GM23338 (cell line): ENCODE measurements at regions not wholly inside any gene's neighbourhood (a gene's known extent, or its start where the extent isn't known, plus 50 kb on each side); places are given as distances from the start of the nearest gene placed in this dataset.

Experiments used
- ATAC-seq: fragments of 200-7000 bp; cut with Tn5 transposase; 3 replicates; pipeline ENCODE4 v1.9.1; 2020
- DNase-seq: peaks from one replicate; pipeline ENCODE4 v3.0.0-alpha.2; 2015; ENCODE audit warnings: low spot score
- H2AFZ ChIP-seq: fragments of 200-600 bp; sonication (generic); 2 replicates; pipeline ENCODE4 v1.8.0; 2016; ENCODE audit warnings: antibody characterized with exemption, mild to moderate bottlenecking, moderate library complexity
- H3F3A ChIP-seq: fragments of 200-600 bp; sonication (generic); replicated peaks from 2 replicates; pipeline ENCODE4 v1.8.0; 2017; ENCODE audit warnings: antibody characterized with exemption, mixed run types, low read depth
- H3K27ac ChIP-seq: fragments of 200-600 bp; sonication (generic); 2 replicates; pipeline ENCODE4 v1.6.1; 2016; ENCODE audit warnings: low read depth
- H3K27me3 ChIP-seq: fragments of 200-600 bp; sonication (generic); 2 replicates; pipeline ENCODE4 v1.8.0; 2016; ENCODE audit warnings: mild to moderate bottlenecking, mixed run types, moderate library complexity; ENCODE audit not compliant: insufficient read depth
- H3K36me3 ChIP-seq: fragments of 200-600 bp; sonication (generic); 2 replicates; pipeline ENCODE4 v1.8.0; 2016; ENCODE audit warnings: mild to moderate bottlenecking; ENCODE audit not compliant: insufficient read depth
- H3K4me1 ChIP-seq: fragments of 200-600 bp; sonication (generic); 2 replicates; pipeline ENCODE4 v1.8.0; 2016; ENCODE audit warnings: mild to moderate bottlenecking, moderate library complexity; ENCODE audit not compliant: insufficient read depth
- H3K4me2 ChIP-seq: fragments of 200-600 bp; sonication (generic); 2 replicates; pipeline ENCODE4 v1.7.1; 2017; ENCODE audit warnings: mixed run types
- H3K4me3 ChIP-seq: fragments of 200-600 bp; sonication (generic); 2 replicates; pipeline ENCODE4 v1.6.1; 2016; ENCODE audit warnings: mixed run types
- H3K79me2 ChIP-seq: fragments of 200-600 bp; sonication (generic); replicated peaks from 2 replicates; pipeline ENCODE4 v1.8.0; 2017; ENCODE audit warnings: mild to moderate bottlenecking; ENCODE audit not compliant: insufficient read depth
- H3K9me2 ChIP-seq: fragments of 200-600 bp; sonication (generic); 2 replicates; pipeline ENCODE4 v1.8.0; 2017; ENCODE audit not compliant: insufficient read depth
- H4K20me1 ChIP-seq: fragments of 200-600 bp; sonication (generic); replicated peaks from 2 replicates; pipeline ENCODE4 v1.8.0; 2017; ENCODE audit warnings: mild to moderate bottlenecking; ENCODE audit not compliant: insufficient read depth
- H3K27ac Mint-ChIP-seq: 2 replicates; pipeline ENCODE4 v1.8.0; 2020; ENCODE audit warnings: inconsistent platforms, mild to moderate bottlenecking, moderate library complexity, mixed read lengths
- H3K27me3 Mint-ChIP-seq: 3 replicates; pipeline ENCODE4 v1.8.0; 2022; ENCODE audit warnings: low read depth, mild to moderate bottlenecking, moderate library complexity, mixed read lengths, inconsistent platforms; ENCODE audit not compliant: insufficient read depth, poor library complexity
- H3K36me3 Mint-ChIP-seq: 3 replicates; pipeline ENCODE4 v1.8.0; 2021; ENCODE audit warnings: low read depth, mild to moderate bottlenecking, inconsistent platforms, moderate library complexity, mixed read lengths
- H3K4me1 Mint-ChIP-seq: 3 replicates; pipeline ENCODE4 v1.8.0; 2020; ENCODE audit warnings: mild to moderate bottlenecking, inconsistent platforms, mixed read lengths
- H3K4me3 Mint-ChIP-seq: 3 replicates; pipeline ENCODE4 v1.8.0; 2021; ENCODE audit warnings: moderate library complexity, mild to moderate bottlenecking, inconsistent platforms, mixed read lengths
- H3K9me3 Mint-ChIP-seq: 3 replicates; pipeline ENCODE4 v1.8.0; 2020; ENCODE audit warnings: moderate library complexity, mild to moderate bottlenecking, inconsistent platforms, mixed read lengths
- CREB1 ChIP-seq: fragments of 250-450 bp; sonication (Bioruptor Pico); IDR thresholded peaks from 2 replicates; pipeline ENCODE4 v1.5.0; 2020; ENCODE audit warnings: low read depth, mild to moderate bottlenecking, moderate library complexity
- CTCF ChIP-seq, 2 experiments: fragments of 200-600 bp in 1 of 2; sonication (generic) in 1 of 2; conservative IDR thresholded peaks; 2 replicates each; pipeline versions ENCODE4 v1.5.1 to v1.6.1; 2016 to 2017; ENCODE audit warnings: antibody characterized with exemption in 2 of 2, low read depth in 2 of 2, mild to moderate bottlenecking in 2 of 2, moderate library complexity in 1 of 2
- EZH2 ChIP-seq: fragments of 200-600 bp; sonication (generic); IDR thresholded peaks from one replicate; pipeline ENCODE4 v1.8.0; 2017; ENCODE audit warnings: antibody characterized with exemption, mild to moderate bottlenecking, low read depth; ENCODE audit not compliant: unreplicated experiment
- JUNB ChIP-seq: IDR thresholded peaks from one replicate; pipeline ENCODE4 v1.6.1; 2016; ENCODE audit warnings: antibody characterized with exemption; ENCODE audit not compliant: unreplicated experiment
- POLR2AphosphoS5 ChIP-seq: IDR thresholded peaks from 2 replicates; pipeline ENCODE4 v1.6.1; 2016; ENCODE audit warnings: antibody characterized with exemption, low read depth
- REST ChIP-seq: IDR thresholded peaks from one replicate; pipeline ENCODE4 v1.6.1; 2018; ENCODE audit warnings: antibody characterized with exemption; ENCODE audit not compliant: unreplicated experiment
- STAT1 ChIP-seq: IDR thresholded peaks from one replicate; pipeline ENCODE4 v1.6.1; 2016; ENCODE audit warnings: antibody characterized with exemption; ENCODE audit not compliant: unreplicated experiment
- ZNF114 ChIP-seq: fragments of 250-450 bp; sonication (Bioruptor Pico); IDR thresholded peaks from 2 replicates; pipeline ENCODE4 v1.5.0; 2020; ENCODE audit warnings: mild to moderate bottlenecking, moderate library complexity
- ZNF331 ChIP-seq: fragments of 250-450 bp; sonication (Bioruptor Pico); IDR thresholded peaks from 2 replicates; pipeline ENCODE4 v1.5.0; 2020; ENCODE audit warnings: low read depth, mild to moderate bottlenecking, moderate library complexity

- no peaks in the 10 kb centered on the region; the same call in 1 of the 2 replicates for H3K4me1 ChIP-seq
- no peak overlapping the region for H2AFZ ChIP-seq
- no peaks in the 10 kb centered on the region for H3F3A ChIP-seq
- no peak overlapping the region for H3K4me2 ChIP-seq
- no peak for DNase-seq
- TF ChIP-seq REST, result no peak
- TF ChIP-seq CREB1, result no peak
- TF ChIP-seq POLR2AphosphoS5, result no peak
- H3K27me3 Mint-ChIP-seq, result peaks cover 2% of the 10 kb centered on the region
- no peaks in the 10 kb centered on the region for H3K79me2 ChIP-seq
- H3K36me3 Mint-ChIP-seq, result no peaks in the 10 kb centered on the region
- no peak overlapping the region for H3K4me3 ChIP-seq
- H3K9me3 Mint-ChIP-seq, result no peaks in the 10 kb centered on the region
- ATAC-seq, result no peak
- no peak overlapping the region for H3K4me3 Mint-ChIP-seq
- H4K20me1 ChIP-seq, result no peaks in the 10 kb centered on the region
- H3K36me3 ChIP-seq, result no peaks in the 10 kb centered on the region
- H3K27ac ChIP-seq, result no peak overlapping the region
- H3K27ac Mint-ChIP-seq, result no peak overlapping the region
- H3K9me2 ChIP-seq, result no peaks in the 10 kb centered on the region
- peaks cover 10% of the 10 kb centered on the region for H3K4me1 Mint-ChIP-seq
- no peaks in the 10 kb centered on the region for H3K27me3 ChIP-seq
Measured at GRCh38 chr5:165781738-165782137, 2276.3 kb downstream of the MAT2B start.

DNA sequence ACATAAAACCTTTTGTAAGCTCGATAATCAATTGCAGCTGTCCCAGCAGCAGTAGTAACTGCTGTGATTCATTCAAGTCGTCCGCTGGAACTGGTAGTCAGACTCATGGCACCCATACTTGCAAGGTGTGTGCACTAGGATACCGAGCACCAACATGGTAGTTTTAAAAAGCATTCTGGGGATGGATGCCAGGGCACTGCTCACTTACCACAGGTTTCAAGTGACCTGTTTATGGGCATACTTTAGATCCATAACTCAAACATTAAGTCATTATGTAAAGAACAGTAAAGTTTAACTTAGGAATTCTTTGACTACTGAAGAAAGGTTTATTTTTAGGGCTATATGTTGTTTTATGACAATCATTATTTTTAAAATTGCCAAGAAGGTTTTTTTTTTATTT is 2277.6 kb downstream of the MAT2B start:
- DNase-seq, result no peak
- peaks cover 2% of the 10 kb centered on the region for H3K27me3 Mint-ChIP-seq
- no peaks in the 10 kb centered on the region for H3K79me2 ChIP-seq
- H3K36me3 Mint-ChIP-seq, result no peaks in the 10 kb centered on the region
- no peak overlapping the region for H3K4me3 Mint-ChIP-seq
- H3K27ac Mint-ChIP-seq, result no peak overlapping the region
- H3K27ac ChIP-seq, result no peak overlapping the region
- no peaks in the 10 kb centered on the region for H3F3A ChIP-seq
- H3K27me3 ChIP-seq, result no peaks in the 10 kb centered on the region
- no peak overlapping the region for H3K4me3 ChIP-seq
- H3K4me1 Mint-ChIP-seq, result peaks cover 10% of the 10 kb centered on the region
- H3K4me1 ChIP-seq, result no peaks in the 10 kb centered on the region; the same call in 1 of the 2 replicates
- no peak for ATAC-seq
- no peaks in the 10 kb centered on the region for H4K20me1 ChIP-seq
- H3K4me2 ChIP-seq, result no peak overlapping the region
- H3K9me3 Mint-ChIP-seq, result no peaks in the 10 kb centered on the region
- no peaks in the 10 kb centered on the region for H3K9me2 ChIP-seq
- H2AFZ ChIP-seq, result no peak overlapping the region
- H3K36me3 ChIP-seq, result no peaks in the 10 kb centered on the region
- TF ChIP-seq CREB1, result no peak
- TF ChIP-seq STAT1, result no peak
- no peak for TF ChIP-seq ZNF114 (CRISPR knock-in tag)
- TF ChIP-seq ZNF331 (CRISPR knock-in tag), result no peak
- TF ChIP-seq REST, result no peak
- no peak for TF ChIP-seq CTCF (conservative IDR thresholded peaks at IDR 0.05; ENCODE audit: low read depth in 2 of 2)
- no peak for TF ChIP-seq EZH2
- TF ChIP-seq POLR2AphosphoS5, result no peak
- no peak for TF ChIP-seq JUNB
